ENCODE measurements at regions not wholly inside any gene's neighbourhood (a gene's known extent, or its start where the extent isn't known, plus 50 kb on each side); places are given as distances from the start of the nearest gene placed in this dataset.

GRCh38 chr4:157502656-157503055 is 282.1 kb downstream of the GRIA2 start:
- no peak for DNase-seq (ENCODE audit: low read depth)
- no peak overlapping the region for H3K4me3 ChIP-seq (ENCODE audit: low read length)
- TF ChIP-seq CTCF (IDR thresholded peaks at IDR 0.05; ENCODE audit: insufficient read depth, low read depth, low read length, missing control alignments) = no peak

GRCh38 chr4:157459785-157460184 is 239.3 kb downstream of the GRIA2 start:
- peak; percentile 74 for DNase-seq (ENCODE audit: low read depth)
- no peak for TF ChIP-seq CTCF (IDR thresholded peaks at IDR 0.05; ENCODE audit: insufficient read depth, low read depth, low read length, missing control alignments)
- H3K4me3 ChIP-seq (ENCODE audit: low read length) = peak overlapping the region; percentile 9

GRCh38 chr4:157447195-157447594 is 226.7 kb downstream of the GRIA2 start:
- no peak for TF ChIP-seq CTCF (IDR thresholded peaks at IDR 0.05; ENCODE audit: insufficient read depth, low read depth, low read length, missing control alignments)

GRCh38 chr4:157444014-157444413 is 223.5 kb downstream of the GRIA2 start:
- H3K4me3 ChIP-seq (ENCODE audit: low read length) = no peak overlapping the region
- TF ChIP-seq CTCF (IDR thresholded peaks at IDR 0.05; ENCODE audit: insufficient read depth, low read depth, low read length, missing control alignments) = no peak
- DNase-seq (ENCODE audit: low read depth) = no peak

More at GRCh38 chr4:157447195-157447594, 226.7 kb downstream of the GRIA2 start:
- peak; percentile 47 for DNase-seq (ENCODE audit: low read depth)
- H3K4me3 ChIP-seq (ENCODE audit: low read length) = no peak overlapping the region

- DNase-seq (ENCODE audit: low read depth) = no peak
- TF ChIP-seq CTCF (IDR thresholded peaks at IDR 0.05; ENCODE audit: insufficient read depth, low read depth, low read length, missing control alignments) = no peak
- H3K4me3 ChIP-seq (ENCODE audit: low read length) = no peak overlapping the region
Observed at GRCh38 chr4:157443537-157443936, 223.0 kb downstream of the GRIA2 start.

- DNase-seq (ENCODE audit: low read depth) = no peak
- no peak for TF ChIP-seq CTCF (IDR thresholded peaks at IDR 0.05; ENCODE audit: insufficient read depth, low read depth, low read length, missing control alignments)
- H3K4me3 ChIP-seq (ENCODE audit: low read length) = no peak overlapping the region
Observed at GRCh38 chr4:157425897-157426296, 205.4 kb downstream of the GRIA2 start.

- no peak overlapping the region for H3K4me3 ChIP-seq (ENCODE audit: low read length)
- no peak for TF ChIP-seq CTCF (IDR thresholded peaks at IDR 0.05; ENCODE audit: insufficient read depth, low read depth, low read length, missing control alignments)
- DNase-seq (ENCODE audit: low read depth) = no peak
Observed at GRCh38 chr4:157423526-157424020, 203.0 kb downstream of the GRIA2 start.
